NT2/D1 (cell line): ENCODE measurements at regions not wholly inside any gene's neighbourhood (a gene's known extent, or its start where the extent isn't known, plus 50 kb on each side); places are given as distances from the start of the nearest gene placed in this dataset.

Source experiments
- YY1 ChIP-seq: IDR thresholded peaks from 2 replicates; pipeline ENCODE4 v1.6.1; 2011; ENCODE audit not compliant: insufficient read length, insufficient read depth
- ZNF274 ChIP-seq: IDR thresholded peaks from 2 replicates; pipeline ENCODE4 v1.6.1; 2011; ENCODE audit warnings: mild to moderate bottlenecking, low read depth, low read length

DNA sequence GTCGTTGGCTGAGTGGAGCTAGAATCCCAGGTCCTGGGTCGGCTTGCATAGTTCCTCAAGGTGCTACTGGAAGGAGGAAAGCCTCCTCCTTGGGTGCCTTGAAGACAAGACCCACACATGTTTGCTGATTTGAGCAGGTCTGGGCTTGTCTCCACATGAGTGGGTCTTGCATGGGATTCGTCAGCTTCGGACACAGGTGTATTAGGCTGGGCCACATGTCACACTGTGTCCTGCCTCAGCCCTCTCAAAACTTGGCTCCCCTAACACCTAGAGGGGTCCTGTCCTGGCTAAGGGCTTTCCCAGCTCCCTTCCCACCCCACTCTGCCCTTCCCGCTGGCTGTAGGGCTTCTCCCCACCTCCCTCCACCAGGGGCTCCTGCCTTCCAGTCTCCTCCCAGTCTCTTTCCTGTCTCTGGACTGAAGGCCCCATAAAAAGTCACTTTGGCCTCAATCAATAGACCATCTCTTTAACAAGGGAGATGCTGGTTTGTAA is 73.0 kb upstream of the ADPGK start:
- TF ChIP-seq ZNF274 (no peak), YY1 (no peak)
